ENCODE measurements at regions not wholly inside any gene's neighbourhood (a gene's known extent, or its start where the extent isn't known, plus 50 kb on each side); places are given as distances from the start of the nearest gene placed in this dataset.

- TF ChIP-seq POLR2A (IDR thresholded peaks at IDR 0.05; ENCODE audit: low read length) (no peak), GATA1 (IDR thresholded peaks at IDR 0.05; ENCODE audit: low read depth, low read length) (no peak)
Measured at GRCh38 chr5:93191035-93191817, 389.8 kb downstream of the NR2F1-AS1 start.
